ENCODE measurements at regions not wholly inside any gene's neighbourhood (a gene's known extent, or its start where the extent isn't known, plus 50 kb on each side); places are given as distances from the start of the nearest gene placed in this dataset.

GRCh38 chr3:116849261-116849688, 139.7 kb downstream of the TUSC7 start:
- DNase-seq = no peak

DNA sequence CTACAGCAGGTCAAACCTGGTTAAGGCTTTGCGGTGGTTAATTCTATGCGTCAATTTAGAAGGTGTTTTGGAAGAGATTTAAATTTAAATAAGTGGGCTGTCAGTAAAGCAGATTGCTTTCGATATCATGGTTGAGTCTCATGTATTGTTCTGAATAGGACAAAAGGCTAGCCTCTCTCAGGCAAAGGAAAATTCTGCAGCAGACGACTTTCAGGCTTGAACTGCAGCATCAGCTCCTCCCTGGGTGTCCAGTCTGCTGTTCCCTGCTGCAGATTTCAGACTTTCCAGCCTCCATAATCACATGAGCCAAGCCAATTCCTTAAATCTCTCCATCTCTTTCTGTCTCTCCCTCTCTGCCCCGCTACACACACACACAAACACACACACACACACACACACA, 143.2 kb downstream of the TUSC7 start:
- no peak for DNase-seq

DNA sequence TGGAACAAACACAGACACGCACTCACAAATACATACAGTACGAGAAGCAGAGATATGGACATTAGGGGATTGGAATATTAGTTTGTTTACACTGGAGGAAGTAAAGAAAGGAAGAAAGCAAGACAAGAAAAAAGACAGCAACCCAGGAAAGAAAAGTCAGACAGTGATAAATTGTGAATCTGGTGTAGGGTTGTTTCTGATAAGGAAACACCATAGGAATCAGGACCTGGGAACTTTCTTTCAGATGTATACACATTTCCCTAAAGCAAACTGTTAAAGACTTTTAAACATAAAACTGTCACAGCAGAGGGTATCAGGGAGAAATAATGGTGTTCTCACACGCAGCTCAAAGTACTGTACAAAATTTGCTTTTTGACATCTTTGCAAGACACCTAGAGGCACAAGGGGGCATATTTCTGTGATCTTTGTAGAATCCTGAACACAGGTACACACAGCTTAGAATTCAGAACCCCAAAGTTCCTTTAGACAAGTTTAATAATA, 153.7 kb downstream of the TUSC7 start:
- DNase-seq = no peak

DNA sequence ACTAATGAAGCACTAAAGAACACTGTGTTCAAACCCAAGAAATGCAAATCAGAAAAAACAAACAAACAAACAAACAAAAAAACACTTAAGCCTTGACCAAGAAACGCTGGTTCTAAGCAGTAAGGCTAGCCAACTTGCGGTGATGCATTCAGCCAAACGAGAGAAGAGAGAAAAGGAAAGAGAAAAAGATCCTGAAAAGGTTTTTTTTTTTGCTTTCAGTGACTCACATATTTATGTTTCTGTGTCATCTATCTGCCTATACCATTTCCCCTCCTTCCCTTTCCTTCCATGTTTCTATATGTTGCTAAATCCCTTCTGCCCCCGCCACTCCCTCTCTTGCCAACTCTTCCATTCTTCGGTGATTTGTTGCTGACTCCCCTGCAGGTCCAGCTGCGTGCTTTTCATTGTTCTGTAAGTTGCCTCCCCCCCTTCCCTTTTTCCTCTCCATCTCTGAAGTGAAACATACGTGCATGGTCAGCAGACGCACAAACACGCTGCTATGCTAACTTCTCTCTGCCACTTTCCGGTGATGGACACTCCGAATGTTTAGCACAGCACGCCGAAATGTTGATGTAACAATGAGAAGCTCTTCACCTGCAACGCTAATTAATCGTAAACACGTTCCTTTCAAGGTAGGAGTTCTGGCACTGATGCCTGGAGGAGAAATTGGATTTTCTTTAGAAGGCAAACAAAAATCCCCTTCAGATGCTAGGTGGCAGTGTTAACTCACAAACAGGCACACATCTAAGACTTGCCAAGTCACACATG, 154.4 kb downstream of the TUSC7 start:
- DNase-seq = peak; percentile 65

GRCh38 chr3:116864590-116864927, 155.0 kb downstream of the TUSC7 start:
- DNase-seq = no peak

DNA sequence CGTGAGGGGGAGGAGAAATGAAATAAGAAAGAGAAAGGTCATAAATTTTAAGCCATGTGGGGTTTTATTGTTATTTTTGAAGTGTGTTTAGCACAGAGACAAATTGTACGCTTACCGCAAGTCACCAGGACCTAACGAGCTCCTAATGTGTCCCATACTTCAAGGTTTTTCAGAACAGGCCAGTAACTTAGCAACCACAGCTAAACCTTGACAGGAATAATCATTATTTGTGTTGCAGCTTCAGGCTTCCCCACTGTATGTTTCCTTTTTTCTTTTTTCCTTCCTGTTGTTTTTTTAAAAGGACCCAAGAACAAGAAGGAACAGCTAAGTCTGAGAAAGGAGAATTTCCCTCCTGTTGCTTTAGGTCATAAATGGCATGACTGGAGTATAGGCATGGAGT, 160.8 kb downstream of the TUSC7 start:
- DNase-seq = peak; percentile 6

- no peak for DNase-seq
Measured at GRCh38 chr3:116871905-116872304, 162.3 kb downstream of the TUSC7 start.

GRCh38 chr3:116872688-116873087, 163.1 kb downstream of the TUSC7 start:
- no peak for DNase-seq

DNA sequence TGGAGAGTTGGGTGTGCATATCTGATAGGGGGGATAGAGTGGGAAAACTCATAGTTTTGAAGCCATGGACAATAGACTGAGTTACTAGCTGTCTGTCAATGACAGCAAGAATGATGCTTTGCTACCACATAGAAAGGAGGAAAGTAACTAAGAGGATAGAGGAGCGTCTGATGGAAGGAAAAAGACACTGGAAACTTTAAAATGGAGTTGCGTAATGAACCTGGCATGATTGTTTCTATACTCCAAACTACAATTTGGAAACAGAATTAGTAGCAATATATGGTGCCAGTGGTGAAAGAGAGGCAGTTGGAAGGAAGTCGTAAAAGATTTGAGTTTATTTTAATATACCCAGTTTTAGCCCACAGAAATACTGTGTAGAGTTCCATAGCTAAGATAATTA, 163.6 kb downstream of the TUSC7 start:
- no peak for DNase-seq

- DNase-seq = no peak
Measured at GRCh38 chr3:116877968-116878367, 168.4 kb downstream of the TUSC7 start.

DNA sequence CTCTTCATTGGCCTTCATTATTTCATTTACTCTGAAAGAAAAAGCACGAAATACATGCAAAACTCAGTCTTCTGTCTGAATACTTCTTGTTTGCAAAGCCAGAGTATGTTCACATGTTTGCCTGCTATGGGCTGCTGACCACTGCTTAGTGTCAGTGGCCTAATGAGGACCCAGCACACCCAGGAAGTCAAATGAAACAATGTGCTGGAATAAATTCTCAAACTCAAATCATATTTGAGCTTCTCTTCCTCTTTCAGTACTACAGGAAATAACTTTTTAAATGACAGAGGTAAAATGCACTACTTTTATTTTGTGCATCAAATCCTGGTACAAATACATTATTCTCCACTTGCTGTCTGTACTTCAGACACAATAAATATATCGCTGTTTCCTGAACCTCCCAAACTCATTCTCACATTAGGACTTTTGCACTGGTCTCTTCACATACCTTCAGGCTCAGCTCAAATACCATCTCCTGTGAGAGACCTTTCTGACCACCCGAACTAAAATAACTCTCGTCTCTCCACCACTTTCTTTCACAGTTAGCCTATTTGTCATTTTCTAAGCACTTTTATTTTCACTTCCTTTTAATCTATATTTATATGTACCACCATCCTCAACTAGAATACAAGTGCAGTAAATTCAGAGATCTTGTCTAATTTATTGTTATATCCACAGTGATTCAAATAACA, 176.8 kb downstream of the TUSC7 start:
- no peak for DNase-seq

DNA sequence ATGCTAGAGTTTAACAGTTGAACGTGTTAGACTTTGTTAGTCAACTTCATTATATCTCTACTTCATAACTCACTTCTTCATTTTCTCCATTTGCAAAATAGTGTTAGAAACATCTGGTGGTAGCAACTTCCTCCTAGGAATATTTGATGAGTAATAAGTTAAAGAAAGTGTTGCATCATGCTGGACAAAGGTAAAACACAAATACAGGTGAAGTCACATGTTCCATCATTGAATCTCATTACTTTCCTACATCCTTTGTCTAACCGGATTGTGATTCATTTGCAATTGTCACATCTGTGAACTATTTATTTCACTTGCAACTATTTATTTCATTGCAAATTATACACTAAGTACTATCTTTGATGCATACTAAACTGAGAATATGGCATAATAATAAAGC, 186.5 kb downstream of the TUSC7 start:
- DNase-seq = no peak

GRCh38 chr3:116897382-116897781, 187.8 kb downstream of the TUSC7 start:
- DNase-seq = no peak

GRCh38 chr3:116899253-116899652, 189.7 kb downstream of the TUSC7 start:
- DNase-seq = no peak

GRCh38 chr3:116905334-116905733, 195.8 kb downstream of the TUSC7 start:
- no peak for DNase-seq

DNA sequence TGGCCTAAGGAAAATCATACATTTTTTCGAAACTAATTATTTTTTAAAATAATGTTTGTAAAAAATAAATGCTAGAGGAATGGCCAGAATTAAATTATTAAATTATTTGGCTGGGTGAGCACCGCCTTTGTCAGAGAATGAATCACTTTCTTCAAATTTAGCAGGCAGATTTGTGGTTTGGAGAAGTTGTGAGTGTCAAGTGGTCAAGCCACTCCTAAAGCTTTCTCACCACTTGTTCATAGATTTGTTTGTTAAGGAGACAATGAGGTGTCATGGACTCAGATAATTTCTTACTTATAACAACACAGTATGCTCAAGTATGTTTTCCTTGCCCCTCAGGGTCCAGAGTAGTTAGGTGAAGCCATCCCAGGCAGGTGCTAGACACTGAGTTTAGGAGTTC, 196.2 kb downstream of the TUSC7 start:
- no peak for DNase-seq

DNA sequence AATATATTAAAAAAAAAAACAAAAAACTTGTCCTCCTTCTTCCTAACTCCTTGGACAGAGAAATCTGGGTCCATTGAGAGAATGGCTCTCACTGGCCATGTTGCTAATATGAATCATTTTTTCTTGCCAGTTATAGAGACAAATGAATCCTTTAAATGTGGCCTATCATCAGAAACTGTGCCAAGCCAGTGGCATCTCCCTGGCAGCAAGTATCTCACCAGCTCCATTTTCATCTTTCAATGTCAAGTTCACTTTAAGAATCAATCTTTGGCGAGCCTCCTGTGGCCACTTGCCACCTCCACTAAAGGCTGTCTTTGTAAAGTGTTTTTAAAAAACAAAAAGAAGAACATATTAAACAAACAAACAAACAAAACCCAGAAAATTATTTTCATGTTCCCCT, 202.5 kb downstream of the TUSC7 start:
- DNase-seq = no peak

GRCh38 chr3:116914004-116914403, 204.4 kb downstream of the TUSC7 start:
- DNase-seq = peak; percentile 63

DNA sequence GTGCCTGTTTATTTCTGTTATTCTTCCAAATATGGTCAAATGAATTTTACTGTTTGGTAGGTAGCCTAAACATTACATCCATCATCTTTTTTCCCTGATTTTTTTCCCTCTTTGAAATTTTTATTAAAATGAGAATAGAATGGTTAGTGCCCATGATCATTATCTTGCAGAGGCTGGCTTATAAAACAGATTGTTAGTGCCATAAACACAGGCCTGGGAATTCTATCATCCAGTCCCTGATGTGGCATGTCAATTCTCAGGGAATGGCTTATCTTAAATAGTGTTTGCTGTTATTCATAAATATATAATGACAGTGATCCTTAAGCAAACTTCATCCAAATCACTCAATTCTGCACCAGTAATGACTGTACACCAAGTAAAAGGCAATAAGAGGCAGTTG, 207.3 kb downstream of the TUSC7 start:
- DNase-seq = no peak

GRCh38 chr3:116920826-116921610, 211.4 kb downstream of the TUSC7 start:
- no peak for DNase-seq

- no peak for DNase-seq
Measured at GRCh38 chr3:116927918-116928317, 218.3 kb downstream of the TUSC7 start.

DNA sequence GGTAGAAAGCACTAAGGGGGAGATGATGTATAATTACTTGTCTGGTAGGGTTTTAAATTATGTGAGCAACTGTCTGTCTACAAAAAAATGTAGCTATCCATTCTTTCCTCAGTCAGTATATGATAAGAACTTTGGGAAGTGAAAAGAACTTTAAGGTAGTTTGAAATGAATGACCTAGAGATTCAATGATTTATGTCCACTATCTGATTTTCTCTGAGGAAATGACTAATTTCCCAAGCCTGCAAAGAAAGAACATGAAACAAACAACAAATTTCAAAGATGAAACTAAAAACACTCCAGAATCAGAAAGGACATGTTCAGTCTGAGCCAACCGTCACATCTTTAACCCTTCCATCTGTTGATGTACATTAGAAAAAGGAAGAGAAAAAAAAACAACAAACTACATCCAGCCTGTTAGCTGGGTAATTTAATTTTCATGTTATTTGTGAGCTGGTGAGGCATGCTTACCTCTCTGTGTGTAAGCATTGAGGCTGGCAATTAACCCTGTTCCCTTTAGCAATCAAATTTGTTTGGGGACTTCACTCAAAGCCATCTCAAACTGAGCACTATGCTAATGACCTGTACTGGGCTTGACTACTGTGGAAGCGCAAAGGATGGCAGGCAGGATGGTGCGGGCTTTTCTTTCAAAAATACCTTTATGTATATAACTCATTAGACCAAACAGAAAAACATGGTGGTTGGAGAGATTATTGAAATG, 220.1 kb downstream of the TUSC7 start:
- no peak for DNase-seq

DNA sequence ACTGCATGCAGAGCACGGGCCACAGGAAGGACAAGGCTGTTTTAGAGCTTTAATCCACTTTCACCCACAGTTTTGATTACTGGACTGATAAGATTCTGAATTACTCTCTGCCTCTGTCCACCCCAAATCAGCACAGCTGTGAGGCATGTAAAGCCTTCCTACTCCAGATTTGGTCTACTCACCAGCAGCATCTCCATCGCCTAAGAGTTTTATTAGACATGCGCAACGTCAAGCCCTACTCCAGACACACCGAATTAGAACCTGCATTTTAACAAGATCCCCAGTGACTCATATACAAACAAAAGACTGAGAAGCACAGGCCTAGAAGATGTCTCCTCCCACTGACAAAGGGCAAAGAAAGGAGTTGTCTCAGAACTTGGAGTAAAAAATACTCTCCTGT, 221.2 kb downstream of the TUSC7 start:
- no peak for DNase-seq

Data from NCI-H1092 treated with DMSO at 0.1 percent for 48 hours (cell line).